H9 (cell line): ENCODE measurements at regions not wholly inside any gene's neighbourhood (a gene's known extent, or its start where the extent isn't known, plus 50 kb on each side); places are given as distances from the start of the nearest gene placed in this dataset.

Source experiments
- DNase-seq: peaks from one replicate; pipeline ENCODE4 v3.0.0-alpha.2; 2017
- H2AFZ ChIP-seq: one replicate; pipeline ENCODE4 v1.6.1; 2013; ENCODE audit warnings: mild to moderate bottlenecking, low read length, control low read depth, moderate library complexity
- H2AK5ac ChIP-seq: 2 replicates; pipeline ENCODE4 v1.6.1; 2013; ENCODE audit warnings: low read length, control low read depth, mixed read lengths; ENCODE audit not compliant: insufficient read length
- H2BK120ac ChIP-seq: one replicate; pipeline ENCODE4 v1.6.1; 2013; ENCODE audit warnings: low read depth, mild to moderate bottlenecking, low read length, control low read depth, inconsistent platforms; ENCODE audit not compliant: poor library complexity, severe bottlenecking
- H2BK12ac ChIP-seq: 2 replicates; pipeline ENCODE4 v1.6.1; 2013; ENCODE audit warnings: low read length, control low read depth, mixed read lengths, low read depth; ENCODE audit not compliant: insufficient read length
- H2BK15ac ChIP-seq: 2 replicates; pipeline ENCODE4 v1.6.1; 2013; ENCODE audit warnings: low read depth, low read length, control low read depth
- H2BK20ac ChIP-seq: one replicate; pipeline ENCODE4 v1.6.1; 2013; ENCODE audit warnings: low read depth, mild to moderate bottlenecking, low read length, control low read depth, inconsistent platforms; ENCODE audit not compliant: poor library complexity, severe bottlenecking
- H2BK5ac ChIP-seq: 2 replicates; pipeline ENCODE4 v1.6.1; 2013; ENCODE audit warnings: low read length, control low read depth, mixed read lengths; ENCODE audit not compliant: insufficient read length
- H3K14ac ChIP-seq: 2 replicates; pipeline ENCODE4 v1.6.1; 2013; ENCODE audit warnings: low read length, control low read depth; ENCODE audit not compliant: insufficient read depth
- H3K18ac ChIP-seq: 2 replicates; pipeline ENCODE4 v1.6.1; 2013; ENCODE audit warnings: low read depth, mild to moderate bottlenecking, mixed read lengths, low read length, control low read depth; ENCODE audit not compliant: insufficient read length
- H3K23ac ChIP-seq: 2 replicates; pipeline ENCODE4 v1.6.1; 2013; ENCODE audit warnings: low read length, control low read depth, mixed read lengths, low read depth; ENCODE audit not compliant: insufficient read length
- H3K23me2 ChIP-seq: 2 replicates; pipeline ENCODE4 v1.6.1; 2013; ENCODE audit warnings: low read depth, mild to moderate bottlenecking, mixed read lengths, low read length, control low read depth; ENCODE audit not compliant: insufficient read length, poor library complexity, severe bottlenecking
- H3K27ac ChIP-seq: 2 replicates; pipeline ENCODE4 v1.5.1; 2013; ENCODE audit warnings: low read length, control low read depth, mixed read lengths, low read depth; ENCODE audit not compliant: insufficient read length
- H3K27me3 ChIP-seq: 2 replicates; pipeline ENCODE4 v1.6.1; 2013; ENCODE audit warnings: low read length, control low read depth, inconsistent platforms; ENCODE audit not compliant: insufficient read depth
- H3K4ac ChIP-seq: 2 replicates; pipeline ENCODE4 v1.6.1; 2013; ENCODE audit warnings: low read depth, mild to moderate bottlenecking, control low read depth, inconsistent platforms, low read length, moderate library complexity
- H3K4me1 ChIP-seq: 2 replicates; pipeline ENCODE4 v1.6.1; 2013; ENCODE audit warnings: low read length, control low read depth, inconsistent platforms; ENCODE audit not compliant: insufficient read depth
- H3K4me2 ChIP-seq: 2 replicates; pipeline ENCODE4 v1.6.1; 2013; ENCODE audit warnings: low read length, control low read depth, mixed read lengths; ENCODE audit not compliant: insufficient read length, insufficient read depth
- H3K56ac ChIP-seq: 2 replicates; pipeline ENCODE4 v1.6.1; 2013; ENCODE audit warnings: low read depth, mild to moderate bottlenecking, mixed read lengths, low read length, control low read depth; ENCODE audit not compliant: insufficient read length
- H3K79me1 ChIP-seq: 2 replicates; pipeline ENCODE4 v1.6.1; 2013; ENCODE audit warnings: low read depth, mild to moderate bottlenecking, moderate library complexity, low read length, control low read depth, inconsistent platforms; ENCODE audit not compliant: insufficient read depth, poor library complexity, severe bottlenecking
- H3K79me2 ChIP-seq: 2 replicates; pipeline ENCODE4 v1.6.1; 2013; ENCODE audit warnings: low read length, control low read depth, inconsistent platforms; ENCODE audit not compliant: insufficient read depth
- H3K9ac ChIP-seq: 2 replicates; pipeline ENCODE4 v1.6.1; 2013; ENCODE audit warnings: low read length, control low read depth, mixed read lengths; ENCODE audit not compliant: insufficient read length; ENCODE audit errors: extremely low read depth
- H3K9me3 ChIP-seq: one replicate; pipeline ENCODE4 v1.6.1; 2013; ENCODE audit warnings: low read depth, low read length, inconsistent platforms; ENCODE audit not compliant: control insufficient read depth
- H3T11ph ChIP-seq: one replicate; pipeline ENCODE4 v1.6.1; 2013; ENCODE audit warnings: mild to moderate bottlenecking, low read length, control low read depth, inconsistent platforms
- H4K20me1 ChIP-seq: one replicate; pipeline ENCODE4 v1.6.1; 2013; ENCODE audit not compliant: control insufficient read depth, insufficient read length, insufficient read depth
- H4K5ac ChIP-seq: 2 replicates; pipeline ENCODE4 v1.6.1; 2013; ENCODE audit warnings: low read depth, mild to moderate bottlenecking, mixed read lengths, low read length, control low read depth; ENCODE audit not compliant: insufficient read length
- H4K8ac ChIP-seq: replicated peaks from 2 replicates; pipeline ENCODE4 v1.6.1; 2013; ENCODE audit warnings: low read length, control low read depth, mixed read lengths, low read depth; ENCODE audit not compliant: insufficient read length
- H4K91ac ChIP-seq: 2 replicates; pipeline ENCODE4 v1.6.1; 2013; ENCODE audit warnings: low read depth, mild to moderate bottlenecking, moderate library complexity, mixed read lengths, low read length, control low read depth; ENCODE audit not compliant: insufficient read length
- H3K27ac Mint-ChIP-seq, 3 experiments: 2 replicates in 2 of 3; 3 replicates in 1 of 3; pipeline ENCODE4 v1.8.0; 2020 to 2021; ENCODE audit warnings: mixed read lengths in 3 of 3, mild to moderate bottlenecking in 1 of 3, moderate library complexity in 1 of 3
- H3K27me3 Mint-ChIP-seq: 2 replicates; pipeline ENCODE4 v1.8.0; 2021; ENCODE audit warnings: low read depth, mild to moderate bottlenecking, moderate library complexity, mixed read lengths
- H3K36me3 Mint-ChIP-seq, 3 experiments: 2 replicates in 2 of 3; 3 replicates in 1 of 3; pipeline ENCODE4 v1.8.0; 2020 to 2021; ENCODE audit warnings: low read depth in 3 of 3, mixed read lengths in 3 of 3; ENCODE audit not compliant: insufficient read depth in 1 of 3
- H3K4me1 Mint-ChIP-seq, 2 experiments: 2 replicates each; pipeline ENCODE4 v1.8.0; 2020; ENCODE audit warnings: mixed read lengths in 2 of 2
- H3K4me3 Mint-ChIP-seq, 2 experiments: 2 replicates in 1 of 2; 3 replicates in 1 of 2; pipeline ENCODE4 v1.8.0; 2020 to 2021; ENCODE audit warnings: mild to moderate bottlenecking in 2 of 2, mixed read lengths in 2 of 2, moderate library complexity in 1 of 2
- H3K9me3 Mint-ChIP-seq, 2 experiments: 2 replicates in 1 of 2; 3 replicates in 1 of 2; pipeline ENCODE4 v1.8.0; 2020; ENCODE audit warnings: mild to moderate bottlenecking in 2 of 2, mixed read lengths in 2 of 2, moderate library complexity in 1 of 2
- CTCF ChIP-seq: fragments of 200-600 bp; sonication (generic); conservative IDR thresholded peaks from 3 replicates; pipeline ENCODE4 v1.8.0; 2021; ENCODE audit warnings: antibody characterized with exemption, mild to moderate bottlenecking
- WGBS: extraction: QIAGEN DNeasy Blood & Tissue Kit; methylation state at CpG from one replicate; pipeline ENCODE4 v1.1.7; 2013; ENCODE audit warnings: missing lambda C conversion rate, low lambda C conversion rate, mixed read lengths; ENCODE audit not compliant: insufficient read length; ENCODE audit errors: extremely low coverage; 5-methylcytosine and 5-hydroxymethylcytosine counted together

- Mint-ChIP-seq H3K9me3 (peaks cover 0 to 2% of the 10 kb centered on the region in 2 experiments; a peak in 2 of 5 replicates), H3K4me3 (no peak overlapping the region), H3K27ac (no peak overlapping the region), H3K36me3 (no peaks in the 10 kb centered on the region), H3K27me3 (no peaks in the 10 kb centered on the region; the same call in 1 of the 2 replicates), H3K4me1 (no peaks in the 10 kb centered on the region)
- H3K23ac ChIP-seq: no peak overlapping the region
- no peak overlapping the region for H3K4ac ChIP-seq
- H4K20me1 ChIP-seq: no peaks in the 10 kb centered on the region
- no peak overlapping the region for H2AFZ ChIP-seq
- H3T11ph ChIP-seq: no peak overlapping the region
- no peak overlapping the region for H4K8ac ChIP-seq
- no peak overlapping the region for H2AK5ac ChIP-seq
- no peak overlapping the region for H3K18ac ChIP-seq
- no peak overlapping the region for H3K56ac ChIP-seq
- no peak overlapping the region for H2BK120ac ChIP-seq
- H3K27me3 ChIP-seq: no peaks in the 10 kb centered on the region
- no peak for TF ChIP-seq CTCF
- no peak overlapping the region for H4K5ac ChIP-seq
- no peaks in the 10 kb centered on the region for H3K23me2 ChIP-seq
- no peak overlapping the region for H4K91ac ChIP-seq
- H3K4me1 ChIP-seq: no peaks in the 10 kb centered on the region
- H2BK12ac ChIP-seq: no peak overlapping the region
- WGBS: no CpG with 5 or more reads among the region's 4 CpGs
- H3K79me2 ChIP-seq: no peaks in the 10 kb centered on the region
- DNase-seq: no peak
- H3K14ac ChIP-seq: no peak overlapping the region
- H2BK20ac ChIP-seq: no peak overlapping the region
- no peak overlapping the region for H2BK5ac ChIP-seq
- H3K9ac ChIP-seq: no peak overlapping the region
- no peak overlapping the region for H3K4me2 ChIP-seq
- H3K79me1 ChIP-seq: no peaks in the 10 kb centered on the region
- no peak overlapping the region for H3K27ac ChIP-seq
- no peak overlapping the region for H2BK15ac ChIP-seq
- H3K9me3 ChIP-seq: no peaks in the 10 kb centered on the region
Measured at GRCh38 chr2:64374686-64375085, 79.3 kb upstream of the LGALSL start.
